Esophagus (tissue), 2 donors: ENCODE measurements at regions not wholly inside any gene's neighbourhood (a gene's known extent, or its start where the extent isn't known, plus 50 kb on each side); places are given as distances from the start of the nearest gene placed in this dataset.

Source experiments
- H3K27ac ChIP-seq, 2 donors: one replicate each; pipeline ENCODE4 v1.5.1; 2013; ENCODE audit warnings: low read depth in 2 of 2, mild to moderate bottlenecking in 2 of 2, inconsistent platforms in 1 of 2, low read length in 1 of 2, moderate library complexity in 1 of 2
- H3K27me3 ChIP-seq, 2 donors: one replicate each; pipeline ENCODE4 v1.6.1; 2013; ENCODE audit warnings: low read length in 2 of 2, control low read depth in 1 of 2, mild to moderate bottlenecking in 1 of 2; ENCODE audit not compliant: insufficient read depth in 2 of 2, control insufficient read depth in 1 of 2
- H3K36me3 ChIP-seq, 2 donors: one replicate each; pipeline ENCODE4 v1.6.1; 2013; ENCODE audit warnings: low read length in 1 of 2; ENCODE audit not compliant: control insufficient read depth in 2 of 2, insufficient read depth in 2 of 2
- H3K4me1 ChIP-seq, 2 donors: one replicate each; pipeline ENCODE4 v1.6.1; 2013; ENCODE audit warnings: low read length in 1 of 2; ENCODE audit not compliant: control insufficient read depth in 2 of 2, insufficient read depth in 2 of 2
- H3K4me3 ChIP-seq, 2 donors: one replicate each; pipeline ENCODE4 v1.5.1; 2013; ENCODE audit warnings: low read length in 2 of 2, mild to moderate bottlenecking in 2 of 2, low read depth in 1 of 2, moderate library complexity in 1 of 2
- H3K9me3 ChIP-seq, 2 donors: one replicate each; pipeline ENCODE4 v1.6.1; 2013; ENCODE audit warnings: mild to moderate bottlenecking in 2 of 2, low read depth in 1 of 2, low read length in 1 of 2, moderate library complexity in 1 of 2; ENCODE audit not compliant: control insufficient read depth in 2 of 2, insufficient read depth in 1 of 2
- WGBS, 2 donors: extraction: QIAGEN DNeasy Blood & Tissue Kit; methylation state at CpG; one replicate each; pipeline ENCODE4 v1.1.7; 2013; 5-methylcytosine and 5-hydroxymethylcytosine counted together
- donor health status: healthy with polysubstance abuse.
- donor health status: Bipolar disorder and iron deficiency.

DNA sequence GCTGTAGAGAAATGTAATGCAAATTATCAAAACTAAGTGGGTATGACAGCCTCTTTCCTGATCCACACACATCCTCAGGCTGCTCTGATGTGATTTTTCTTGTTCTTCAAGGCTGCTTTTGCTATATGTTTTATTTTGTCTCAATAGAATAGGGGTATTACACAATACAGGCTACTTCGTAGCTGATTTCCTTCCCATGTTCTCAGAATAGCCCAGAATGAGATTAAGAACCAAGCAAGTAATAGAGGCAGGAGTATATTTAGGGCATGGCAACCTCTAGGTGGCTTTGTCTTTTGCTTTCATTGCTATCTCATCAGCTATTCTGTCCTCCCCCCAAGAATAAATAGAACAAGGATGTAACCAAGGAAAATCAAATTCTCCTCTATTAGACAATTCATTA, 241.8 kb downstream of the ALDH8A1 start:
- no peaks in the 10 kb centered on the region for H3K4me1 ChIP-seq
- no peaks in the 10 kb centered on the region for H3K27me3 ChIP-seq
- H3K36me3 ChIP-seq = no peaks in the 10 kb centered on the region
- no peaks in the 10 kb centered on the region for H3K9me3 ChIP-seq
- WGBS, 2 donors = 50 to 51% methylated on average over 1 of the region's 1 CpG
- H3K27ac ChIP-seq = no peak overlapping the region
- no peak overlapping the region for H3K4me3 ChIP-seq

DNA sequence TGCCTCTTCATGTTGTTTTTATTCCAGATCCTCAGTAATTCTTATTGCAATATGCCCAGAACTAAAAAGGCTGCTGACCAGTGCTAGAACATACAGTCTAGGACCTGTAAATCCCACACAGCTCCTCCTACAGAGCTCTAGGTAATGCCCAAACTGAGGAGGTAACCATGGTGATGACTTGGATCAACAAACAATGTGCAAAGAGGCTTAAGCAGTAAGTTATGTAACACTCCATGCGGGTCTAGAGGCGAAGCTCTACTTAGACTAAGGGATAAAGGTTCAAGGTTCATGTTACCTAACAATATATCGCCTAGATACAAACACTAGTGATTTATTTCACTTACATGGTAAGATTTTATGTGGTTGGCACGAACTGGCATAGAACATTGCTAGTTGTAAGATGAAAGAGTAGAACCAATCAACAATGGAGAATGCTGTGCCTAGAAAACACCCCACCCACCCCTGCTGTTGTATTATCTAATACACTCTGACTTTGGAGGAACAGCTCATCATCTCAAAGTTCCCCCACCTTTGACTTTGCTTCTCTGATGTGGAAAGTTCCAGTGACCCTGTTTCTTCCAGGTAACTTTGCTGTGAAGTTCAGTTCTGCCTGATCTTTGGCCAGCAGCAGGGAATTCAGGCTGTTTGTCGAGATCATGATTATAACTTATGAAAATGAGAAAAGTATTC, 242.4 kb downstream of the ALDH8A1 start:
- H3K9me3 ChIP-seq = no peaks in the 10 kb centered on the region
- WGBS, 2 donors = 29 to 44% methylated on average over 5 of the region's 5 CpGs
- H3K4me1 ChIP-seq = no peaks in the 10 kb centered on the region
- no peaks in the 10 kb centered on the region for H3K36me3 ChIP-seq
- no peak overlapping the region for H3K27ac ChIP-seq
- H3K27me3 ChIP-seq = no peaks in the 10 kb centered on the region
- no peak overlapping the region for H3K4me3 ChIP-seq

DNA sequence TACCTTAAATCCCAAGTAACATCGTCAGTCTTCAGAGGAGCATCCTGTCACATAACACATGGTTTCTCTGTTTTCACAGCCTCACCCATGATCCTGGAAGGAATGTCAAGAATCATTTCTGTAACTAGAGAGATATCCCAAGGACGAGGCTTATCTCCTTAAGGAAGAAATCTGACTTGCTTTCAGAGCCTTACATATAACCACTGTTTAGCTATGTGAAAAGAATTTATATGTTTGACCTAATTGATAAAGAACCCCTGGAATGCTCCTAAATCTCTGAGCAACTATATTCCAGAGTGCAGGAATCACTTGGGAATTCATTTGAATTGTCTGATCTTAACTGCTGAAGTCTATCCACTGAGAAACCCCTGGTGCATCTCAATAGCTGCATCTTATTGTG, 243.1 kb downstream of the ALDH8A1 start:
- Histone ChIP-seq H3K4me1 (no peaks in the 10 kb centered on the region), H3K4me3 (no peak overlapping the region), H3K9me3 (no peaks in the 10 kb centered on the region), H3K27me3 (no peaks in the 10 kb centered on the region), H3K27ac (no peak overlapping the region), H3K36me3 (no peaks in the 10 kb centered on the region)
- WGBS, 2 donors = 65 to 69% methylated on average over 2 of the region's 2 CpGs

DNA sequence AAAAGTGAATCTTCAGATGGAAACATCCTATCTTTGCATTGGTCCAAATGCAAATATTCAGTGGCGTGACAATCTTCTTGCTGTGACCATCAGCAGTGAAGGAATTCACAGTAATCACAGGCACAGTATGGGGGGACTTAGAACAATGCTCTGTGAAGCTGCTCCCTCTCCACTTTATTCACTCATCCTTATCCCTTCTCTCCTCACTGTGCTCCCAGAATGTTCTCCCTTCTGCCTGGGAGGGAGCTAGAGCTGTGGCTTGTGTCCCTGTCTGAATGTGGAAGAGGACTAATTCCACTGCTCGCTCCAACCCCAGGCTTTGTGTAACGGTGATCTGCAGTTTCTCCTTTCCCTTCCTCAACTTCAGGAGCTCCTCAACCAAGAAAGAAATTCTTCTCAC, 243.7 kb downstream of the ALDH8A1 start:
- Histone ChIP-seq H3K27ac (no peak overlapping the region), H3K27me3 (no peaks in the 10 kb centered on the region), H3K36me3 (no peaks in the 10 kb centered on the region), H3K4me1 (no peaks in the 10 kb centered on the region), H3K4me3 (no peak overlapping the region), H3K9me3 (no peaks in the 10 kb centered on the region)
- 91 to 93% methylated on average over 3 of the region's 3 CpGs for WGBS, 2 donors

DNA sequence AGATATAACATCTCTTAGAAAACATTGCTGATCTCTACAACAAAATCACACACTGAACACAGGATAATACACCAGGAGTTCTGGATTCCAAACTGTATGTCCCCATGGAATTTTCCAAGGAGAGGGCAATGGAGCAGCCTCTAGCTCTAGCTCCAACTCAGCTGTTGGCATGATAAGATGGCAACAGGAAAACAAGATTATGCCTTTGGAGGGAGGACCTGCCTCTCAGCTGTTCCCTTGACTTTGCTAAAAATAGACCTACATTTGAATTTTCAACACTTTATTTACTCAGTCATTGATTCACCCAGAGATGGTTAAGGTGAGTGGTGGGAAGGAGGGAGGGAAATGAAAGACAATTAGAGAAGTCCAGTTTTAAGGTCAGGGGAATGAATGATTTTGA, 246.7 kb downstream of the ALDH8A1 start:
- Histone ChIP-seq H3K27ac (no peak overlapping the region), H3K4me1 (no peaks in the 10 kb centered on the region), H3K27me3 (no peaks in the 10 kb centered on the region), H3K4me3 (no peak overlapping the region), H3K9me3 (no peaks in the 10 kb centered on the region), H3K36me3 (no peaks in the 10 kb centered on the region)

DNA sequence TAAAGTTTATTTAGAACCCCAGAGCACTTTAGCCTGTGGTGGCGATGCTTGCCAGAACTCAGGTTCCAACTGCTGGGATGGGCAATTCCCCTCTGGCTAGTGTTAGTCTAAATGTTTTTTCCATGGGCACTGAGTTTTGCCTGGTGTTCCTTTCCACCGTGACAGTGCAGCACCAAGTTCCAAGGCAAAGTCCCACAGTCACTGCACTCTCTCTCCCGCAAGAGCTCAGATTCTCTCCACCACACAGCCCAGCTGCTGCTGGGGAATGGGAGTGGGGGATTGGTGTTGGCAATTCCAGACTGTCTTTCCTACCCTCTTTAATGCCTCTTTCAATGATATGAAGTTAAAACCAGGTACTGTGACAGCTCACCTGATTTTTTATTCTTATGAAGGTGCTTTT, 247.6 kb downstream of the ALDH8A1 start:
- no peaks in the 10 kb centered on the region for H3K27me3 ChIP-seq
- no peak overlapping the region for H3K4me3 ChIP-seq
- H3K36me3 ChIP-seq = no peaks in the 10 kb centered on the region
- no peak overlapping the region for H3K27ac ChIP-seq
- H3K9me3 ChIP-seq = no peaks in the 10 kb centered on the region
- no peaks in the 10 kb centered on the region for H3K4me1 ChIP-seq
- 94 to 96% methylated on average over 3 of the region's 3 CpGs for WGBS, 2 donors

DNA sequence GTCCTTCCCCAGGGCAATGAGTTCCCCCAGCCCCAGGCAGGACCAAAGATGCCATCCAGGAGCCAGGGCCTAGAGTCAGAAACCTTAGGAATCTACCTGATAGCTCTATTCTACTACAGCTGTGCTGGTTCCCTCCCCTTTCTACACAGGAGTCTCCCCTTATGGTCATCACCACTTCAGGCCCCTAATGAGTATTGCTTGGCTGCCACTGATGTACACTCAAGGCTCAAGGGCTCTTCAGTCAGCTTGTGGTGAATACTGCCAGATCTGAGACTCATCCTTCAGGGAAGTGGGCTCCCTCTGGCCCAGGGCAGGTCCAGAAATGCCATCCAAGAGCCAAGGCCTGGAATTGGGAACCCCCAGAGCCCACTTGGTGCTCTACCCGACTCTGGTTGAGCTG, 248.6 kb downstream of the ALDH8A1 start:
- 90 to 100% methylated on average over 1 of the region's 1 CpG for WGBS, 2 donors
- Histone ChIP-seq H3K27ac (no peak overlapping the region), H3K4me1 (no peaks in the 10 kb centered on the region), H3K9me3 (no peaks in the 10 kb centered on the region), H3K4me3 (no peak overlapping the region), H3K27me3 (no peaks in the 10 kb centered on the region), H3K36me3 (no peaks in the 10 kb centered on the region)

DNA sequence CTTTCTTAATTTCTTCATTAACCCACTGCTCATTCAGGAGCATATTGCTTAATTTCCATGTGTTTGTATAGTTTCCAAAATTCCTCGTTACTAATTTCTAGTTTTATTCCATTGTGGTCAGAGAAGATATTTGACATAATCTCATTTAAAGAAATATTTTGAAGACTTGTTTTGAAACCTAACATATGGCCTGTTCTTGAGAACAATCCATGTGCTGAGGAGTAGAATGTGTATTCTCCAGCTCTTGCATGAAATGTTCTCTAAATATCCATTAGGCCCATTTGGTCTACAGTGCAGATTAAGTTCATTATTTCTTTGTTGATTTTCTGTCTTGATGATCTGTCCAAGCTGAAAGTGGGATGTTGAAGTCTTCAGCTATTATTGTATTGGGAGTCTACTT, 251.7 kb downstream of the ALDH8A1 start:
- WGBS, 2 donors = 77 to 80% methylated on average over 1 of the region's 1 CpG
- H3K27ac ChIP-seq = no peak overlapping the region
- H3K4me1 ChIP-seq = no peaks in the 10 kb centered on the region
- H3K9me3 ChIP-seq = no peaks in the 10 kb centered on the region
- H3K4me3 ChIP-seq = no peak overlapping the region
- H3K27me3 ChIP-seq = no peaks in the 10 kb centered on the region
- no peaks in the 10 kb centered on the region for H3K36me3 ChIP-seq

DNA sequence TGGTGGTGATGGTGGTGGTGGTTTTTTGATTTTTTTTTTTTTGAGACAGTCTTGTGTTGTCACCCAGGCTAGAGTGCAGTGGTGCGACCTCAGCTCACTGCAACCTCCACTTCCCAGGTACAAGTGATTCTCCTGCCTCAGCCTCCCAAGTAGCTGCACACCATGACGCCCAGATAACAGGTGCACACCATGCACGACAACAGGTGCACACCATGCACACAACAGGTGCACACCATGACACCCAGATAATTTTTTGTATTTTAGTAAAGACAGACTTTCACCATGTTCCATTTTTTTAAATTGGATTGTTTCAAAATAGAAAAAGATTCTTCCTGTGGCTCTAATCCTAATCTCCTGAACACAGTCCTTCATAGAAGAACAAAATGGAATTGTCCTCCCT, 257.9 kb downstream of the ALDH8A1 start:
- H3K4me1 ChIP-seq = peaks cover 0 to 3% of the 10 kb centered on the region in 2 donors
- H3K27ac ChIP-seq = no peak overlapping the region
- no peaks in the 10 kb centered on the region for H3K36me3 ChIP-seq
- no peaks in the 10 kb centered on the region for H3K9me3 ChIP-seq
- 85 to 92% methylated on average over 3 of the region's 3 CpGs for WGBS, 2 donors
- no peaks in the 10 kb centered on the region for H3K27me3 ChIP-seq
- no peak overlapping the region for H3K4me3 ChIP-seq

DNA sequence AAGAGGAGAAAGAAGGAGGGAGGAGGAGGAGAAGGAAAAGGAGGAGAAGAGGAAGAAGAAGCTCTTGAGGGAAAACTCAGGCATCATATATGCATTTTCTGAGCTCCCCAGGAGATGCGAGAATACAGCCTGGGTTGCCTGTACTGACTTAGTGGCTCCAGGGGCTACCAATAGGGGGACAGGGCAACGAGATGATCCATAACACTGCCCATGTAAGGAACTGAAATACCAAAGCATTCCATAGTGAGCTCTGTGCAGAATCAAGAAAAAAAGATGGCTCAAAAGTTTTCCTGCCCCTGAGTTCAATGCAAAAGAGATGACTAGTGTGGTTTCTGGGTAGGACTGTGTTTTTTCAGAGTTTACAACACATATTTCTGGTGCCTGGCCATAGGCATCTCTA, 258.7 kb downstream of the ALDH8A1 start:
- WGBS, 2 donors = 67 to 78% methylated on average over 2 of the region's 2 CpGs
- no peak overlapping the region for H3K27ac ChIP-seq
- no peaks in the 10 kb centered on the region for H3K9me3 ChIP-seq

More for the DNA sequence above, 258.7 kb downstream of the ALDH8A1 start:
- peaks cover 0 to 3% of the 10 kb centered on the region in 2 donors for H3K4me1 ChIP-seq
- H3K4me3 ChIP-seq = no peak overlapping the region
- H3K27me3 ChIP-seq = no peaks in the 10 kb centered on the region
- no peaks in the 10 kb centered on the region for H3K36me3 ChIP-seq
